IMR-90 (cell line): ENCODE measurements at regions not wholly inside any gene's neighbourhood (a gene's known extent, or its start where the extent isn't known, plus 50 kb on each side); places are given as distances from the start of the nearest gene placed in this dataset.

Source experiments
- ATAC-seq: fragments of 200-7000 bp; cut with Tn5 transposase; 2 replicates; pipeline ENCODE4 v1.9.1; 2020; ENCODE audit warnings: low read depth, mild to moderate bottlenecking, moderate library complexity
- BruUV-seq: library from RNA; stranded (reverse); fragments of 400-500 nt; replicated peaks from 2 replicates; lab custom pipeline; 2021; lab: Mats Ljungman, UMichigan
- CTCF ChIA-PET: fragments of 300-600 bp; formaldehyde crosslinking; extraction: SDS; loops from one replicate; lab custom pipeline; 2021; ENCODE audit warnings: antibody characterized with exemption; lab: Yijun Ruan, JAX
- POLR2A ChIA-PET: fragments of 300-600 bp; sonication (Branson Sonifier 250); formaldehyde crosslinking; loops from one replicate; lab custom pipeline; 2022; ENCODE audit warnings: antibody characterized with exemption; ENCODE audit not compliant: unreplicated experiment; lab: Charles Lee
- DNase-seq: peaks from one replicate; pipeline ENCODE4 v3.0.0; 2013
- H2AFZ ChIP-seq: replicated peaks from 2 replicates; pipeline ENCODE3; 2013; ENCODE audit warnings: low read length, mild to moderate bottlenecking; ENCODE audit not compliant: poor library complexity
- H2AK5ac ChIP-seq: 2 replicates; pipeline ENCODE4 v1.6.1; 2013; ENCODE audit warnings: low read depth, low read length, inconsistent platforms
- H2AK9ac ChIP-seq: replicated peaks from 2 replicates; pipeline ENCODE3; 2013; ENCODE audit warnings: mild to moderate bottlenecking, low read depth, low read length, moderate library complexity; ENCODE audit not compliant: poor library complexity
- H2BK120ac ChIP-seq: 2 replicates; pipeline ENCODE4 v1.6.1; 2013; ENCODE audit warnings: low read depth, low read length, inconsistent platforms
- H2BK15ac ChIP-seq: 3 replicates; pipeline ENCODE4 v1.6.1; 2013; ENCODE audit warnings: low read depth, low read length, inconsistent platforms
- H2BK20ac ChIP-seq: 2 replicates; pipeline ENCODE4 v1.6.1; 2013; ENCODE audit warnings: low read depth, mild to moderate bottlenecking, inconsistent platforms, low read length, moderate library complexity
- H2BK5ac ChIP-seq: 2 replicates; pipeline ENCODE4 v1.6.1; 2013; ENCODE audit warnings: mild to moderate bottlenecking, low read depth, low read length, inconsistent platforms; ENCODE audit not compliant: poor library complexity, severe bottlenecking
- H3K14ac ChIP-seq: replicated peaks from 2 replicates; pipeline ENCODE4 v1.6.1; 2013; ENCODE audit warnings: low read depth, low read length, inconsistent platforms
- H3K18ac ChIP-seq: 2 replicates; pipeline ENCODE4 v1.6.1; 2013; ENCODE audit warnings: low read depth, low read length, control low read depth
- H3K23ac ChIP-seq: 2 replicates; pipeline ENCODE4 v1.6.1; 2013; ENCODE audit warnings: low read depth, low read length, inconsistent platforms
- H3K27ac ChIP-seq: 2 replicates; pipeline ENCODE4 v1.5.1; 2013; ENCODE audit warnings: mild to moderate bottlenecking, control low read depth, low read length; ENCODE audit not compliant: insufficient read depth
- H3K27me3 ChIP-seq: 2 replicates; pipeline ENCODE4 v1.6.1; 2013; ENCODE audit warnings: low read length; ENCODE audit not compliant: control insufficient read depth, insufficient read depth
- H3K36me3 ChIP-seq: 2 replicates; pipeline ENCODE4 v1.6.1; 2013; ENCODE audit warnings: low read length, mixed read lengths; ENCODE audit not compliant: control insufficient read depth, insufficient read depth
- H3K4ac ChIP-seq: 2 replicates; pipeline ENCODE4 v1.6.1; 2013; ENCODE audit warnings: low read depth, low read length, inconsistent platforms
- H3K4me1 ChIP-seq: 2 replicates; pipeline ENCODE4 v1.6.1; 2013; ENCODE audit warnings: low read length, mixed read lengths; ENCODE audit not compliant: control insufficient read depth, insufficient read depth
- H3K4me2 ChIP-seq: 2 replicates; pipeline ENCODE4 v1.6.1; 2013; ENCODE audit warnings: low read depth, mild to moderate bottlenecking, control low read depth, low read length, moderate library complexity
- H3K4me3 ChIP-seq: 2 replicates; pipeline ENCODE4 v1.5.1; 2013; ENCODE audit warnings: low read depth, mild to moderate bottlenecking, control low read depth, low read length, moderate library complexity; ENCODE audit not compliant: insufficient read depth
- H3K56ac ChIP-seq: 2 replicates; pipeline ENCODE4 v1.6.1; 2013; ENCODE audit warnings: low read length, inconsistent platforms; ENCODE audit not compliant: insufficient read depth; ENCODE audit errors: extremely low read depth
- H3K79me1 ChIP-seq, 2 experiments: 2 replicates each; pipeline ENCODE4 v1.6.1; 2013; ENCODE audit warnings: low read length in 2 of 2, inconsistent platforms in 1 of 2, low read depth in 1 of 2
- H3K9ac ChIP-seq: 2 replicates; pipeline ENCODE4 v1.6.1; 2013; ENCODE audit warnings: low read depth, low read length, control low read depth
- H3K9me1 ChIP-seq: 2 replicates; pipeline ENCODE4 v1.6.1; 2013; ENCODE audit warnings: low read length, inconsistent platforms; ENCODE audit not compliant: insufficient read depth
- H3K9me3 ChIP-seq: 2 replicates; pipeline ENCODE4 v1.6.1; 2013; ENCODE audit warnings: low read length; ENCODE audit not compliant: control insufficient read depth, insufficient read depth
- H4K20me1 ChIP-seq: 2 replicates; pipeline ENCODE4 v1.6.1; 2013; ENCODE audit warnings: low read length, inconsistent platforms; ENCODE audit not compliant: insufficient read depth
- H4K5ac ChIP-seq: 2 replicates; pipeline ENCODE4 v1.6.1; 2013; ENCODE audit warnings: mild to moderate bottlenecking, low read depth, low read length, control low read depth
- H4K8ac ChIP-seq, 2 experiments: 2 replicates each; pipeline ENCODE4 v1.6.1; 2013; ENCODE audit warnings: low read depth in 2 of 2, low read length in 2 of 2, control low read depth in 1 of 2, inconsistent platforms in 1 of 2
- H4K91ac ChIP-seq: 2 replicates; pipeline ENCODE4 v1.6.1; 2013; ENCODE audit warnings: low read depth, low read length, inconsistent platforms; ENCODE audit not compliant: insufficient read depth
- CHD1 ChIP-seq: IDR thresholded peaks from 2 replicates; pipeline ENCODE4 v1.6.1; 2012; ENCODE audit warnings: low read depth, low read length, improper control_type of control experiment
- ELK1 ChIP-seq: fragments of 150-350 bp; IDR thresholded peaks from 2 replicates; pipeline ENCODE4 v1.6.1; 2016; ENCODE audit warnings: low read depth, mild to moderate bottlenecking, low read length, moderate library complexity, borderline replicate concordance
- FOS ChIP-seq: fragments of 150-350 bp; IDR thresholded peaks from 2 replicates; pipeline ENCODE4 v1.6.1; 2016; ENCODE audit warnings: low read depth, low read length
- RFX5 ChIP-seq: IDR thresholded peaks from 2 replicates; pipeline ENCODE4 v1.8.0; 2012; ENCODE audit warnings: low read depth, mild to moderate bottlenecking, low read length, moderate library complexity
- USF2 ChIP-seq: fragments of 150-350 bp; IDR thresholded peaks from 2 replicates; pipeline ENCODE4 v1.6.1; 2017; ENCODE audit warnings: mild to moderate bottlenecking, antibody characterized with exemption, low read length, low read depth
- WGBS, 2 experiments: methylation state at CpG; one replicate each; pipeline versions ENCODE4 v1.1.5 to v1.1.7; 2013; ENCODE audit warnings: missing lambda C conversion rate in 2 of 2; ENCODE audit not compliant: insufficient read length in 1 of 2; ENCODE audit errors: extremely low coverage in 2 of 2; 5-methylcytosine and 5-hydroxymethylcytosine counted together
- dilution Hi-C: fragments of 300-500 bp; cut with HindIII; formaldehyde crosslinking; loops from one replicate; pipeline ENCODE4 v1.14.3; 2018; ENCODE audit warnings: low sequenced_read_pairs; ENCODE audit not compliant: unreplicated experiment
- in situ Hi-C: fragments of 300-500 bp; cut with MboI; formaldehyde crosslinking; loops from 3 replicates; pipeline ENCODE4 v1.14.3; 2019; ENCODE audit warnings: low sequenced_read_pairs, inconsistent platforms, mixed read lengths
- intact Hi-C: fragments of 100-400 bp; cut with micrococcal nuclease; formaldehyde crosslinking; loops from 2 replicates; pipeline ENCODE4 v1.10.0; 2022

- no peak overlapping the region for H3K4ac ChIP-seq
- H3K27me3 ChIP-seq = no peaks in the 10 kb centered on the region
- no CpG with 5 or more reads among the region's 5 CpGs for WGBS, 2 experiments
- no peak overlapping the region for H2AK9ac ChIP-seq
- no peak overlapping the region for H3K56ac ChIP-seq
- H4K20me1 ChIP-seq = no peaks in the 10 kb centered on the region
- no peak overlapping the region for H2BK5ac ChIP-seq
- no peak overlapping the region for H3K18ac ChIP-seq
- H2BK120ac ChIP-seq = no peak overlapping the region
- ChIA-PET CTCF (no interaction called here), POLR2A (no interaction called here)
- H3K4me1 ChIP-seq = no peaks in the 10 kb centered on the region
- no peak overlapping the region for H3K14ac ChIP-seq
- no peak overlapping the region for H2BK20ac ChIP-seq
- H2AFZ ChIP-seq = no peak overlapping the region
- TF ChIP-seq CHD1 = no peak
- TF ChIP-seq USF2 = no peak
- no peak for TF ChIP-seq RFX5
- no peak for TF ChIP-seq FOS
- no peak for TF ChIP-seq ELK1
- H4K91ac ChIP-seq = no peak overlapping the region
- BruUV-seq = no TSS peak
- no peaks in the 10 kb centered on the region for H3K36me3 ChIP-seq
- H3K9me3 ChIP-seq = no peaks in the 10 kb centered on the region
- intact Hi-C loops = no loop called here
- no peak overlapping the region for H3K27ac ChIP-seq
- no peak overlapping the region for H3K9ac ChIP-seq
- H3K9me1 ChIP-seq = no peaks in the 10 kb centered on the region
- H3K4me2 ChIP-seq = no peak overlapping the region
- no peak overlapping the region for H2AK5ac ChIP-seq
- dilution Hi-C loops = no loop called here
- H3K23ac ChIP-seq = no peak overlapping the region
- no peak overlapping the region for H3K4me3 ChIP-seq
- H4K5ac ChIP-seq = no peak overlapping the region
- in situ Hi-C loops = no loop called here
- DNase-seq (no peak), ATAC-seq (no peak)
- H2BK15ac ChIP-seq = no peak overlapping the region
- H3K79me1 ChIP-seq = no peaks in the 10 kb centered on the region
- no peak overlapping the region for H4K8ac ChIP-seq
Measured at GRCh38 chr20:48416002-48416401, 411.8 kb downstream of the PREX1 start.
